PC-3 (cell line): ENCODE measurements at regions not wholly inside any gene's neighbourhood (a gene's known extent, or its start where the extent isn't known, plus 50 kb on each side); places are given as distances from the start of the nearest gene placed in this dataset.

ENCODE experiments used
- EZH2 ChIP-seq: fragments of 300-600 bp; sonication (generic); IDR thresholded peaks from one replicate; pipeline ENCODE4 v1.6.1; 2017; ENCODE audit warnings: antibody characterized with exemption, mild to moderate bottlenecking, low read length; ENCODE audit not compliant: unreplicated experiment
- EZH2phosphoT487 ChIP-seq: fragments of 300-600 bp; sonication (generic); IDR thresholded peaks from 2 replicates; pipeline ENCODE4 v1.6.1; 2018; ENCODE audit warnings: mild to moderate bottlenecking, antibody characterized with exemption, low read length, borderline replicate concordance
- TF ChIP-seq, protein P1 (sequence below): fragments of 300-600 bp; sonication (generic); conservative IDR thresholded peaks from 2 replicates; pipeline ENCODE4 v1.5.1; 2017; ENCODE audit warnings: antibody characterized with exemption, low read depth, mild to moderate bottlenecking, low read length

- TF ChIP-seq, protein P1, sequence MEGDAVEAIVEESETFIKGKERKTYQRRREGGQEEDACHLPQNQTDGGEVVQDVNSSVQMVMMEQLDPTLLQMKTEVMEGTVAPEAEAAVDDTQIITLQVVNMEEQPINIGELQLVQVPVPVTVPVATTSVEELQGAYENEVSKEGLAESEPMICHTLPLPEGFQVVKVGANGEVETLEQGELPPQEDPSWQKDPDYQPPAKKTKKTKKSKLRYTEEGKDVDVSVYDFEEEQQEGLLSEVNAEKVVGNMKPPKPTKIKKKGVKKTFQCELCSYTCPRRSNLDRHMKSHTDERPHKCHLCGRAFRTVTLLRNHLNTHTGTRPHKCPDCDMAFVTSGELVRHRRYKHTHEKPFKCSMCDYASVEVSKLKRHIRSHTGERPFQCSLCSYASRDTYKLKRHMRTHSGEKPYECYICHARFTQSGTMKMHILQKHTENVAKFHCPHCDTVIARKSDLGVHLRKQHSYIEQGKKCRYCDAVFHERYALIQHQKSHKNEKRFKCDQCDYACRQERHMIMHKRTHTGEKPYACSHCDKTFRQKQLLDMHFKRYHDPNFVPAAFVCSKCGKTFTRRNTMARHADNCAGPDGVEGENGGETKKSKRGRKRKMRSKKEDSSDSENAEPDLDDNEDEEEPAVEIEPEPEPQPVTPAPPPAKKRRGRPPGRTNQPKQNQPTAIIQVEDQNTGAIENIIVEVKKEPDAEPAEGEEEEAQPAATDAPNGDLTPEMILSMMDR: no peak
- TF ChIP-seq EZH2: no peak
- TF ChIP-seq EZH2phosphoT487: no peak
These were observed 453.3 kb downstream of the C12orf50 start for GRCh38 chr12:87575906-87576305.
